Activated gamma-delta T cell treated with anti-CD3 and anti-CD28 coated beads, Interleukin-2, amount 50 U/mL, for 16 hours (primary cell): ENCODE measurements at regions not wholly inside any gene's neighbourhood (a gene's known extent, or its start where the extent isn't known, plus 50 kb on each side); places are given as distances from the start of the nearest gene placed in this dataset.
"Not testable (repeated sequence)": the region's sequence is repeated elsewhere in the genome, so short reads cannot be mapped to it uniquely, and the experiment has no call there.

Source experiments
- DNase-seq: peaks from one replicate; pipeline ENCODE4 v3.0.0-alpha.2; 2020; ENCODE audit warnings: low read depth

- no peak for DNase-seq
These were observed 74.1 kb upstream of the CHD2 start for GRCh38 chr15:92825985-92826384.

GRCh38 chr15:92827991-92828390 is 72.1 kb upstream of the CHD2 start:
- DNase-seq = not testable (repeated sequence)

GRCh38 chr15:92829875-92830274 is 70.2 kb upstream of the CHD2 start:
- DNase-seq = no peak

- no peak for DNase-seq
These were observed 68.8 kb upstream of the CHD2 start for GRCh38 chr15:92831336-92831654.

- DNase-seq = peak; percentile 77
These were observed 68.3 kb upstream of the CHD2 start for GRCh38 chr15:92831655-92832328.

GRCh38 chr15:92833106-92833433 is 67.1 kb upstream of the CHD2 start:
- no peak for DNase-seq

GRCh38 chr15:92833493-92834271 is 66.4 kb upstream of the CHD2 start:
- DNase-seq = no peak

- DNase-seq = no peak
These were observed 60.4 kb upstream of the CHD2 start for GRCh38 chr15:92839696-92840095.

GRCh38 chr15:92840149-92840548 is 60.0 kb upstream of the CHD2 start:
- DNase-seq = no peak

- no peak for DNase-seq
These were observed 56.8 kb upstream of the CHD2 start for GRCh38 chr15:92843326-92843725.

GRCh38 chr15:92843814-92844213 is 56.3 kb upstream of the CHD2 start:
- DNase-seq = no peak

GRCh38 chr15:92845126-92845508 is 55.0 kb upstream of the CHD2 start:
- DNase-seq = no peak

- no peak for DNase-seq
These were observed 53.4 kb upstream of the CHD2 start for GRCh38 chr15:92846741-92847140.

GRCh38 chr15:92847841-92848240 is 52.3 kb upstream of the CHD2 start:
- DNase-seq = no peak

GRCh38 chr15:92848464-92848851 is 51.7 kb upstream of the CHD2 start:
- DNase-seq = no peak

- no peak for DNase-seq
These were observed 51.1 kb upstream of the CHD2 start for GRCh38 chr15:92848852-92849598.

- not testable (repeated sequence) for DNase-seq
These were observed 49.9 kb upstream of the CHD2 start for GRCh38 chr15:92850218-92850617.
